ENCODE measurements at regions not wholly inside any gene's neighbourhood (a gene's known extent, or its start where the extent isn't known, plus 50 kb on each side); places are given as distances from the start of the nearest gene placed in this dataset.

GRCh38 chr18:47745227-47745626 is 185.2 kb downstream of the SMAD2 start:
- TF ChIP-seq CTCF (IDR thresholded peaks at IDR 0.05) (no peak), REST (IDR thresholded peaks at IDR 0.05; ENCODE audit: insufficient read depth in 1 of 2, low read depth in 2 of 2, low read length in 1 of 2) (no peak)

Measured in Panc1 (cell line).